Tibial nerve (tissue), 4 donors: ENCODE measurements at regions not wholly inside any gene's neighbourhood (a gene's known extent, or its start where the extent isn't known, plus 50 kb on each side); places are given as distances from the start of the nearest gene placed in this dataset.

Experiments used
- DNase-seq, 2 donors: peaks; one replicate each; pipeline ENCODE4 v3.0.0-alpha.2; 2019; ENCODE audit warnings: low spot score in 2 of 2
- H3K27ac ChIP-seq, 4 donors: fragments of 200-600 bp; sonication (generic) in 3 of 4; one replicate each; pipeline ENCODE4 v1.5.1; 2017 to 2019; ENCODE audit warnings: mild to moderate bottlenecking in 1 of 4
- H3K27me3 ChIP-seq, 2 donors: fragments of 200-600 bp; sonication (generic) in 1 of 2; one replicate each; pipeline versions ENCODE4 v1.5.1 to v1.6.0; 2017 to 2019
- H3K36me3 ChIP-seq, 3 donors: fragments of 200-600 bp; sonication (generic); one replicate each; pipeline ENCODE4 v1.5.1; 2018 to 2019
- H3K4me1 ChIP-seq, 4 donors: fragments of 200-600 bp; sonication (generic) in 3 of 4; one replicate each; pipeline ENCODE4 v1.5.1; 2017 to 2019
- H3K4me3 ChIP-seq, 4 donors: fragments of 200-600 bp; sonication (generic) in 3 of 4; one replicate each; pipeline ENCODE4 v1.5.1; 2017 to 2019; ENCODE audit warnings: mild to moderate bottlenecking in 1 of 4, moderate library complexity in 1 of 4
- H3K9me3 ChIP-seq, 4 donors: fragments of 200-600 bp; sonication (generic) in 3 of 4; one replicate each; pipeline ENCODE4 v1.5.1; 2017 to 2019
- EP300 ChIP-seq, 2 donors: sonication (generic); formaldehyde crosslinking; IDR thresholded peaks; one replicate each; pipeline ENCODE4 v1.6.1; 2017; ENCODE audit warnings: antibody characterized with exemption in 2 of 2, mild to moderate bottlenecking in 1 of 2
- POLR2A ChIP-seq, 2 donors: fragments of 450-650 bp; IDR thresholded peaks; one replicate each; pipeline ENCODE4 v1.6.1; 2017; ENCODE audit warnings: antibody characterized with exemption in 2 of 2, mild to moderate bottlenecking in 2 of 2, moderate library complexity in 2 of 2
- WGBS, 2 donors: methylation state at CpG; one replicate each; pipeline ENCODE4 v1.1.5; 2018; 5-methylcytosine and 5-hydroxymethylcytosine counted together
- TF ChIP-seq, protein P1 (sequence below), 5 experiments: fragments of 200-600 bp in 3 of 5; fragments of 450-650 bp in 2 of 5; sonication (generic) in 3 of 5; IDR thresholded peaks; one replicate each; pipeline ENCODE4 v1.5.1; 2016 to 2019; ENCODE audit warnings: antibody characterized with exemption in 5 of 5, mild to moderate bottlenecking in 3 of 5, moderate library complexity in 2 of 5

DNA sequence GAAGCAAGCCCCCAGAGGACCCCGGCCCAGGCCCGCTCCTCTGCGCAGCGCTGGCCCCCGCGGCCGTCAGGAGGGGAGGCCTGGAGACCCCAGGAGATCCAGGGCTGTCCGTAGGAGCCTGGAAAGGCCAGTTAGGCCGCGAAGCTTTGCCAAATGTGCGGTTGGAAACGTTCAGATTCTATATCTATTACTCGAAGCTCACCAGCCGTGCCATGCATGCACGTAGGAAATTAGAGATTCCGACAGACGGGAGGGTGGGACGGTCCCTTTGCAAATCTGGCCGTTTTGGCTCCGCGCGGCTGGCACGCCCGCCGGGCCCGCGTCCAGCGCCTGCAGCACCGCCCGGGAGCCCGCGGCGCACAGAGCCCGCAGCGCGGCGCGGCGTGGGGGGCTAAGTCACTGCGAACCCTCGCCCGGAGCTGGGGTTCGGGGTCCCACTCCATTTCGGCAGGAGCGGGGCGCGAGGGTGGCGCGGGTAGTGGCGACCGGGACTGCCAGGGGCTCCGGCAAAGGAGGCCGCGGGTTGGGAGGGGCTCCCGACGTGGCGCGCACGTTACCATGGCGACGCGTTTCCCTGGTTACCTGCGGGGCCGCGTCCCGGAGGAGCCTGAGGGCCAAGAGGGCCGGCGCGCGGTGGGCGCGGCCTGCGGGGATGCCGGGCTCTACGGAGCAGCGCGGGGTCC is 488.6 kb upstream of the SMIM21 start:
- Histone ChIP-seq H3K36me3 (no peaks in the 10 kb centered on the region), H3K27ac (no peak overlapping the region)

DNA sequence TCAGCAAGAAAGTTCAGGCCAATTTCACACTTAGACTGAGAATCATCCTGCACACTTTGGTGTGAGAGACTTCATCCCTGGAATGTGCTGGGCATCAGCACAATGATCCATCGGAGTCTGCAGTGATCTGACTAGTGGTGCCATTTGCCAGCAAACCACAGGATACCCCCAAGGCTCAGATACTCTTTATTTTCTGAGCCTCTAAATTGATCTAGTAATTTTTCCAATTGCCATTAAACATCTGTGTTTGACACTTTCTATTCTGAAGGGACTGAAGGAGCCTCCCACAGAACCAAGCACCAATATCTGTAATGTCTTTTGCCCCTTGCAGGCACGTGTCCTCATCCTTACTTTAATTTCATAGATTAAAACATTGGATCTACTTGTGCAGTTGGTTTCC is 485.3 kb upstream of the SMIM21 start:
- no peak for DNase-seq
- Histone ChIP-seq H3K4me1 (peaks cover 0 to 11% (median 0%) of the 10 kb centered on the region in 4 donors), H3K36me3 (no peaks in the 10 kb centered on the region), H3K27me3 (peaks cover 0 to 19% of the 10 kb centered on the region in 2 donors), H3K9me3 (no peaks in the 10 kb centered on the region), H3K4me3 (no peak overlapping the region), H3K27ac (no peak overlapping the region)
- WGBS, 2 donors: 44 to 90% methylated on average over 1 to 2 of the region's 2 CpGs
- TF ChIP-seq POLR2A (IDR thresholded peaks at IDR 0.05) (no peak), EP300 (IDR thresholded peaks at IDR 0.05) (no peak)
- TF ChIP-seq, protein P1, sequence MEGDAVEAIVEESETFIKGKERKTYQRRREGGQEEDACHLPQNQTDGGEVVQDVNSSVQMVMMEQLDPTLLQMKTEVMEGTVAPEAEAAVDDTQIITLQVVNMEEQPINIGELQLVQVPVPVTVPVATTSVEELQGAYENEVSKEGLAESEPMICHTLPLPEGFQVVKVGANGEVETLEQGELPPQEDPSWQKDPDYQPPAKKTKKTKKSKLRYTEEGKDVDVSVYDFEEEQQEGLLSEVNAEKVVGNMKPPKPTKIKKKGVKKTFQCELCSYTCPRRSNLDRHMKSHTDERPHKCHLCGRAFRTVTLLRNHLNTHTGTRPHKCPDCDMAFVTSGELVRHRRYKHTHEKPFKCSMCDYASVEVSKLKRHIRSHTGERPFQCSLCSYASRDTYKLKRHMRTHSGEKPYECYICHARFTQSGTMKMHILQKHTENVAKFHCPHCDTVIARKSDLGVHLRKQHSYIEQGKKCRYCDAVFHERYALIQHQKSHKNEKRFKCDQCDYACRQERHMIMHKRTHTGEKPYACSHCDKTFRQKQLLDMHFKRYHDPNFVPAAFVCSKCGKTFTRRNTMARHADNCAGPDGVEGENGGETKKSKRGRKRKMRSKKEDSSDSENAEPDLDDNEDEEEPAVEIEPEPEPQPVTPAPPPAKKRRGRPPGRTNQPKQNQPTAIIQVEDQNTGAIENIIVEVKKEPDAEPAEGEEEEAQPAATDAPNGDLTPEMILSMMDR (IDR thresholded peaks at IDR 0.05): no peak

More for the DNA sequence above, 488.6 kb upstream of the SMIM21 start:
- Histone ChIP-seq H3K27me3 (peaks cover 0 to 19% of the 10 kb centered on the region in 2 donors), H3K9me3 (no peaks in the 10 kb centered on the region), H3K4me1 (peaks cover 0 to 11% (median 0%) of the 10 kb centered on the region in 4 donors), H3K4me3 (peak overlapping the region; percentile 22 to 56 (median 31))
- DNase-seq: no peak
- TF ChIP-seq, protein P1 (IDR thresholded peaks at IDR 0.05): no peak
- no peak for TF ChIP-seq EP300 (IDR thresholded peaks at IDR 0.05)
- TF ChIP-seq POLR2A (IDR thresholded peaks at IDR 0.05): no peak
- 6% methylated on average over 23 to 43 of the region's 77 CpGs for WGBS, 2 donors

DNA sequence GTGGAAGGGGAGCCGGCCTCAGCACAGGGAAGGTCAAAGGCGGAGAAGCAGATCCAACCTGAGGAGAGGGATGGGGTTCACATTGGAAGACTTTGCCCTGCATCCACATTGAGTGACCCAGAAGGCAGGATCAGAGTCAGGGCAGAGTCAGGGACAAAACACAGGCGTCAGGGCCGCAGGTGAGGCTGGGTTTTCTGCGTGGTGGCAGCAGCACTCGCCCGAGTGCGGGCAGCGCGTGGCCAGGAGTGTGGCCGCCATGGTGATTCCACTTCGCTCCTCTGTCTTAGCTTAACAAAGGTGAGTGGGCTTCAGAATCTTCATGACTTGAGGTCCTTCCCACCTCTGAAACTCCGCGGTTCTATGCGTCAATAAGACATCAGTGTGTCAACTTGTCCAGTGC is 476.9 kb upstream of the SMIM21 start:
- H3K27me3 ChIP-seq: no peaks in the 10 kb centered on the region
- TF ChIP-seq, protein P1 (IDR thresholded peaks at IDR 0.05): no peak
- TF ChIP-seq EP300 (IDR thresholded peaks at IDR 0.05): no peak
- TF ChIP-seq POLR2A (IDR thresholded peaks at IDR 0.05): no peak
- no peaks in the 10 kb centered on the region for H3K4me1 ChIP-seq
- no peaks in the 10 kb centered on the region for H3K36me3 ChIP-seq
- no peak overlapping the region for H3K4me3 ChIP-seq
- no peak overlapping the region for H3K27ac ChIP-seq
- no peaks in the 10 kb centered on the region for H3K9me3 ChIP-seq
- WGBS, 2 donors: 94 to 95% methylated on average over 15 of the region's 15 CpGs
- DNase-seq: no peak

DNA sequence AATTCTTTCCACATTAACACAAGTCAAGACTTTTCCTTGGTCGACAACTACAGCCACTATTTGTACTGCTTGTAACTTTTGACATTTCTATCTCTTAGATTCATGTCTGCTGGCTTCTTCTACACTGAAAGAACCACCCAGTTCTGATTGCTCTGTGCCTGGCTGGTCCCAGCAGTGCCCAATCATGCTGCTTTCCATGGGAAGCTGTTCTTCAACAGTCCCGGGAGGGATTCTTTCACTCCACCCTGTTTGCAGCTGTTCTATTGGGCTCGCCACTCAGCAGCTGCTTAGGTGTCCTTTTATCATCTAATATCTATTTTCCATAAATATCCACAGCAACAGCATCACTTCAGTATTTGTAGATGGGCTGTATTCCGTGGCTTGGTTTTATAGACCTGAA is 471.1 kb upstream of the SMIM21 start:
- no peak for TF ChIP-seq POLR2A (IDR thresholded peaks at IDR 0.05)
- TF ChIP-seq, protein P1 (IDR thresholded peaks at IDR 0.05): no peak
- TF ChIP-seq EP300 (IDR thresholded peaks at IDR 0.05): no peak
- WGBS, 2 donors: 45 to 60% methylated on average over 4 of the region's 4 CpGs
- no peak overlapping the region for H3K27ac ChIP-seq
- no peak overlapping the region for H3K4me3 ChIP-seq
- DNase-seq: no peak
- H3K36me3 ChIP-seq: no peaks in the 10 kb centered on the region
- no peaks in the 10 kb centered on the region for H3K27me3 ChIP-seq
- no peaks in the 10 kb centered on the region for H3K9me3 ChIP-seq
- no peaks in the 10 kb centered on the region for H3K4me1 ChIP-seq

DNA sequence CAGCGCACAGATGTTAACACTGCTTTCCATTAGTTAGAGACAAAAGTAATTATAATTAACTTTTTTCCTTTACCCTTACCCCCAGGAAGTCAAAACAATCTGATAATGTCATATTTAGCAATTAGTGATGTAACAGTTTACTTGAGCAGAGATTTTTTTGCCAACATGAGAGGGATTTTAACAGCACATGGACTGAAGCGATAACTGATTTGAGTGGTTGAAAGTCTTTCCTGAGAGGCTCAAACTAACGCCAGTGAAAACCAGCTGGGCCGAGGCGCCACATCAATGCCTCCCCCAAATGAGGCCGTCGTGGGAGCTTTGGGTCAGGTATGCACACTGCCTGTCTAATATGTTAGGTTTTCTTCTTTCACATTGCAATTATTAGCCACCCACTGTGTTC is 469.9 kb upstream of the SMIM21 start:
- no peak overlapping the region for H3K4me3 ChIP-seq
- WGBS, 2 donors: 84 to 88% methylated on average over 7 of the region's 7 CpGs
- H3K27me3 ChIP-seq: no peaks in the 10 kb centered on the region
- TF ChIP-seq, protein P1 (IDR thresholded peaks at IDR 0.05): no peak
- no peak for DNase-seq
- no peaks in the 10 kb centered on the region for H3K9me3 ChIP-seq
- H3K27ac ChIP-seq: no peak overlapping the region
- H3K36me3 ChIP-seq: no peaks in the 10 kb centered on the region
- no peaks in the 10 kb centered on the region for H3K4me1 ChIP-seq
